Right renal pelvis (tissue), 4 donors: ENCODE measurements at regions not wholly inside any gene's neighbourhood (a gene's known extent, or its start where the extent isn't known, plus 50 kb on each side); places are given as distances from the start of the nearest gene placed in this dataset.
"Not testable (repeated sequence)": the region's sequence is repeated elsewhere in the genome, so short reads cannot be mapped to it uniquely, and the experiment has no call there.

Experiments used
- DNase-seq, 4 donors: peaks; one replicate each; pipeline ENCODE4 v3.0.0-alpha.2; 2013; ENCODE audit warnings: low read depth in 4 of 4, low spot score in 3 of 4, missing footprints in 1 of 4

- not testable (repeated sequence) for DNase-seq
Measured at GRCh38 chr2:131636704-131637308, 109.1 kb downstream of the CCDC74A start.

GRCh38 chr2:131639001-131639620 is 111.4 kb downstream of the CCDC74A start:
- not testable (repeated sequence) for DNase-seq

- no peak for DNase-seq
Measured at GRCh38 chr2:131641414-131642206, 113.9 kb downstream of the CCDC74A start.

GRCh38 chr2:131643180-131643579 is 115.5 kb downstream of the CCDC74A start:
- not testable (repeated sequence) for DNase-seq

- no peak for DNase-seq
Measured at GRCh38 chr2:131645177-131645765, 117.6 kb downstream of the CCDC74A start.

- not testable (repeated sequence) for DNase-seq
Measured at GRCh38 chr2:131646220-131646619, 118.5 kb downstream of the CCDC74A start.

GRCh38 chr2:131646669-131647297 is 119.1 kb downstream of the CCDC74A start:
- DNase-seq: no peak

- DNase-seq: not testable (repeated sequence)
Measured at GRCh38 chr2:131648565-131648964, 120.9 kb downstream of the CCDC74A start.

- DNase-seq: not testable (repeated sequence)
Measured at GRCh38 chr2:131652246-131652645, 124.6 kb downstream of the CCDC74A start.

GRCh38 chr2:131654107-131654506 is 126.4 kb downstream of the CCDC74A start:
- DNase-seq: not testable (repeated sequence)

GRCh38 chr2:131656816-131657633 is 129.3 kb downstream of the CCDC74A start:
- no peak for DNase-seq

- no peak for DNase-seq
Measured at GRCh38 chr2:131657895-131658768, 130.4 kb downstream of the CCDC74A start.

GRCh38 chr2:131658769-131659131 is 131.1 kb downstream of the CCDC74A start:
- DNase-seq: no peak

- no peak for DNase-seq
Measured at GRCh38 chr2:131659168-131659572, 131.5 kb downstream of the CCDC74A start.

- DNase-seq: not testable (repeated sequence)
Measured at GRCh38 chr2:131661101-131661782, 133.6 kb downstream of the CCDC74A start.

- DNase-seq: not testable (repeated sequence)
Measured at GRCh38 chr2:131661884-131662535, 134.3 kb downstream of the CCDC74A start.

GRCh38 chr2:131663501-131663900 is 135.8 kb downstream of the CCDC74A start:
- not testable (repeated sequence) for DNase-seq

GRCh38 chr2:131665716-131666115 is 138.0 kb downstream of the CCDC74A start:
- not testable (repeated sequence) for DNase-seq
